ENCODE measurements at regions not wholly inside any gene's neighbourhood (a gene's known extent, or its start where the extent isn't known, plus 50 kb on each side); places are given as distances from the start of the nearest gene placed in this dataset.

GRCh38 chr7:33798686-33799325 is 106.5 kb upstream of the BMPER start:
- no peak for DNase-seq (ENCODE audit: low read depth, low spot score)

GRCh38 chr7:33799766-33800165 is 105.6 kb upstream of the BMPER start:
- no peak overlapping the region for H3K4me3 ChIP-seq (ENCODE audit: low read depth, low read length)
- no peak for DNase-seq (ENCODE audit: low read depth, low spot score)
- TF ChIP-seq CTCF (IDR thresholded peaks at IDR 0.05; ENCODE audit: low read depth, low read length) = no peak
- in situ Hi-C loops (cut with HindIII; ENCODE audit: low sequenced_read_pairs) = no loop called here

More at GRCh38 chr7:33798686-33799325, 106.5 kb upstream of the BMPER start:
- in situ Hi-C loops (cut with HindIII; ENCODE audit: low sequenced_read_pairs) = no loop called here
- no peak overlapping the region for H3K4me3 ChIP-seq (ENCODE audit: low read depth, low read length)
- no peak for TF ChIP-seq CTCF (IDR thresholded peaks at IDR 0.05; ENCODE audit: low read depth, low read length)

- in situ Hi-C loops (cut with HindIII; ENCODE audit: low sequenced_read_pairs) = no loop called here
- TF ChIP-seq CTCF (IDR thresholded peaks at IDR 0.05; ENCODE audit: low read depth, low read length) = no peak
- DNase-seq (ENCODE audit: low read depth, low spot score) = no peak
- no peak overlapping the region for H3K4me3 ChIP-seq (ENCODE audit: low read depth, low read length)
Measured at GRCh38 chr7:33802600-33802999, 102.7 kb upstream of the BMPER start.

- no peak for DNase-seq (ENCODE audit: low read depth, low spot score)
- in situ Hi-C loops (cut with HindIII; ENCODE audit: low sequenced_read_pairs) = no loop called here
- no peak overlapping the region for H3K4me3 ChIP-seq (ENCODE audit: low read depth, low read length)
- no peak for TF ChIP-seq CTCF (IDR thresholded peaks at IDR 0.05; ENCODE audit: low read depth, low read length)
Measured at GRCh38 chr7:33804140-33804660, 101.1 kb upstream of the BMPER start.

- TF ChIP-seq CTCF (IDR thresholded peaks at IDR 0.05; ENCODE audit: low read depth, low read length) = no peak
- in situ Hi-C loops (cut with HindIII; ENCODE audit: low sequenced_read_pairs) = no loop called here
- peak; percentile 57 for DNase-seq (ENCODE audit: low read depth, low spot score)
Measured at GRCh38 chr7:33805630-33806233, 99.6 kb upstream of the BMPER start.

GRCh38 chr7:33806298-33807154 is 98.8 kb upstream of the BMPER start:
- H3K4me3 ChIP-seq (ENCODE audit: low read depth, low read length) = no peak overlapping the region
- in situ Hi-C loops (cut with HindIII; ENCODE audit: low sequenced_read_pairs) = no loop called here
- TF ChIP-seq CTCF (IDR thresholded peaks at IDR 0.05; ENCODE audit: low read depth, low read length) = no peak
- DNase-seq (ENCODE audit: low read depth, low spot score) = peak; percentile 27

More at GRCh38 chr7:33805630-33806233, 99.6 kb upstream of the BMPER start:
- no peak overlapping the region for H3K4me3 ChIP-seq (ENCODE audit: low read depth, low read length)

All from astrocyte of the spinal cord (primary cell).